ENCODE measurements at regions not wholly inside any gene's neighbourhood (a gene's known extent, or its start where the extent isn't known, plus 50 kb on each side); places are given as distances from the start of the nearest gene placed in this dataset.

DNA sequence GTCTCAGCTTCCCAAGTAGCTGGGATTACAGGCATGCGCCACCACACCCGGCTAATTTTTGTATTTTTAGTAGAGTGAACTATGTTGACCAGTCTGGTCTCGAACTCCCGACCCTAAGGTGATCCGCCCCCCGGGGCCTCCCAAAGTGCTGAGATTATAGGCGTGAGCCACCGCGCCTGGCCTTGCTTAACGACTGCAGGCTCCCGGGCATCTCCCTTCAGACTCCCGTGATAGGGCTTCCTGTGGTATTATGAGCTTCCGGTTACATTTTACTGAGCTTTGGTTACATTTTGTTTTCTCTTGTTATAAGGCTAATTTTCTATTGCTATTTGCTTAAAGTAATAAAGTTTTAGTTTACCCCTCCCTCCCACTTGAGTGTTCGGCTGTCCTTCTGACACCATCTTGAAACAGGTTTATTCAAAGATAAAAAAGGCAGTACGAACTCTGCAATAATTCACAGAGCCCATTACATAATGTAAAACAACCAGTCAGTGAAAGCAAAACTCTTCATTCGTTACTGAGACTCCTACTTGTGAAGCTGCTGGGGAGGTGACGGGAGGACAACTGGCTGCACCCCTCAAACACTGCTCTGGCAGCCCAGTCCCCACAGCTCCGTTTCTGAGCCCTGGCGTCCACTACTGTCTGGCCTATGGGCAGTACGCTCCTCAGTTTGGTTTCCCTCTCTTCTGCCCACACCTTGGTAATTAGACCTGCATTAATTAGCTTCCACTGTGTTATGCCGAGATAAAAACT lies 795.7 kb upstream of the SLIT2 start:
- no peaks in the 10 kb centered on the region for H3K36me3 ChIP-seq (replicated peaks in 1 of 2)
- H3K9me3 ChIP-seq (replicated peaks in 1 of 3), result no peaks in the 10 kb centered on the region
- intact Hi-C loops (cut with DNase I), result no loop called here
- H3K4me3 ChIP-seq, result no peak overlapping the region
- 87 to 91% (median 89%) methylated on average over 21 of the region's 21 CpGs for WGBS, 4 donors
- H3K27me3 ChIP-seq, result no peaks in the 10 kb centered on the region
- no peak for TF ChIP-seq POLR2A (IDR thresholded peaks at IDR 0.05)
- TF ChIP-seq CTCF (IDR thresholded peaks at IDR 0.05), result no peak
- no peak for DNase-seq
- no peaks in the 10 kb centered on the region for H3K4me1 ChIP-seq (replicated peaks in 1 of 2)
- H3K27ac ChIP-seq, result no peak overlapping the region

- DNase-seq, result no peak
- Histone ChIP-seq H3K9me3 (replicated peaks in 1 of 3) (no peaks in the 10 kb centered on the region), H3K27ac (no peak overlapping the region), H3K4me1 (replicated peaks in 1 of 2) (no peaks in the 10 kb centered on the region), H3K36me3 (replicated peaks in 1 of 2) (no peaks in the 10 kb centered on the region), H3K4me3 (no peak overlapping the region), H3K27me3 (no peaks in the 10 kb centered on the region)
- no peak for TF ChIP-seq POLR2A (IDR thresholded peaks at IDR 0.05)
- no peak for TF ChIP-seq CTCF (IDR thresholded peaks at IDR 0.05)
- intact Hi-C loops (cut with DNase I), result no loop called here
- 84 to 89% (median 87%) methylated on average over 14 of the region's 14 CpGs for WGBS, 4 donors
Observed at GRCh38 chr4:19455196-19455595, 796.5 kb upstream of the SLIT2 start.

DNA sequence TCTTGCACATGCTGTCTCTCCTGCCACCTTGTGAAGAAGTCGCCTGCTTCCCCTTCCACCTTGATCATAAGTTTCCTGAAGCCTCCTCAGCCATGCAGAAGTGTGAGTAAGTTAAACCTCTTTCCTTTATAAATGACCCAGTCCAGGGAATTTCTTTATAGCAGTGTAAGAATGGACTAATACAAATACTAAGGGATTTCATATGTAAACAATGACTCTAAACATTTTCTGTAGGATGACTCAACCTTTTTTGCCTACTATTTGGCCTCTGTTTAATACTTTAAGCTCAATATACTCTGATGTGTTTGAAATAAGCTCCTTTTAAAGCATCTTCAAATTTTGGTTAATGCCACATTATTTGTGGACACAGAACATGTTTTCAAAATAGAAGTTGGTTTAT lies 813.5 kb upstream of the SLIT2 start:
- no peaks in the 10 kb centered on the region for H3K4me1 ChIP-seq (replicated peaks in 1 of 2)
- TF ChIP-seq CTCF (IDR thresholded peaks at IDR 0.05) (no peak), POLR2A (IDR thresholded peaks at IDR 0.05) (no peak)
- 50 to 77% (median 65%) methylated on average over 1 of the region's 1 CpG for WGBS, 4 donors
- intact Hi-C loops (cut with DNase I), result no loop called here
- DNase-seq, result no peak
- H3K27ac ChIP-seq, result no peak overlapping the region
- no peak overlapping the region for H3K4me3 ChIP-seq
- no peaks in the 10 kb centered on the region for H3K27me3 ChIP-seq
- no peaks in the 10 kb centered on the region for H3K9me3 ChIP-seq (replicated peaks in 1 of 3)
- no peaks in the 10 kb centered on the region for H3K36me3 ChIP-seq (replicated peaks in 1 of 2)

DNA sequence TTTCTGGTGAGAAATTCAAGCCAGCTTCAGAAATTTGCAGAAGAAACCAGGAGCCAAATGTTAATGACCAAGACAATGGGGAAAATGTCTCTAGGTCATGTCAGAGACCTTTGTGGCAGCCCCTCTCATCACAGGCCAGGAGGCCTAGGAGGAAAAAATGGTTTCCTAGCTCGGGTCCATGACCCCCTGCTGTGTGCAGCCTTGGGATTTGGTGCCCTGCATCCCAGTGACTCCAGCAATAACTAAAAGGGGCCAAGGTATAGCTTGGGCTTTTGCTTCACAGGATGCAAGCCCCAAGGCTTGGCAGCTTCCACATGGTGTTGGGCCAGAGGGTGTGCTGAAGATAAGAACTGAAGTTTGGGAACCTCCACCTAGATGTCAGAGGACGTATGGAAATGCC lies 814.7 kb upstream of the SLIT2 start:
- no peak overlapping the region for H3K27ac ChIP-seq
- TF ChIP-seq POLR2A (IDR thresholded peaks at IDR 0.05) (no peak), CTCF (IDR thresholded peaks at IDR 0.05) (no peak)
- no peak for DNase-seq
- no peaks in the 10 kb centered on the region for H3K27me3 ChIP-seq
- H3K9me3 ChIP-seq (replicated peaks in 1 of 3), result no peaks in the 10 kb centered on the region
- H3K36me3 ChIP-seq (replicated peaks in 1 of 2), result no peaks in the 10 kb centered on the region
- intact Hi-C loops (cut with DNase I), result no loop called here
- no peaks in the 10 kb centered on the region for H3K4me1 ChIP-seq (replicated peaks in 1 of 2)
- no peak overlapping the region for H3K4me3 ChIP-seq
- 51 to 73% (median 57%) methylated on average over 2 of the region's 2 CpGs for WGBS, 4 donors

Data from adrenal gland (tissue), 9 donors.